HEK293T (cell line): ENCODE measurements at regions not wholly inside any gene's neighbourhood (a gene's known extent, or its start where the extent isn't known, plus 50 kb on each side); places are given as distances from the start of the nearest gene placed in this dataset.
A peak's percentile ranks its signal among the peaks of the same experiment; 100 is the strongest.

Experiments
- CTCF ChIA-PET: fragments of 350-600 bp; formaldehyde crosslinking; extraction: SDS; loops from one replicate; lab custom pipeline; 2021; ENCODE audit warnings: antibody characterized with exemption, inconsistent platforms; lab: Yijun Ruan, JAX
- POLR2A ChIA-PET: fragments of 350-600 bp; formaldehyde crosslinking; extraction: SDS; loops from one replicate; lab custom pipeline; 2020; ENCODE audit warnings: antibody characterized with exemption, inconsistent platforms; lab: Yijun Ruan, JAX
- DNase-seq: peaks from one replicate; pipeline ENCODE4 v3.0.0; 2012; ENCODE audit warnings: mixed read lengths; ENCODE audit errors: extremely low spot score
- ARNT ChIP-seq: fragments of 450-650 bp; IDR thresholded peaks from 2 replicates; pipeline ENCODE4 v1.6.1; 2017; ENCODE audit warnings: mild to moderate bottlenecking
- BHLHE40 ChIP-seq: fragments of 450-650 bp; IDR thresholded peaks from 2 replicates; pipeline ENCODE4 v1.6.1; 2016; ENCODE audit warnings: mild to moderate bottlenecking, moderate library complexity, borderline replicate concordance
- CTBP1 ChIP-seq: fragments of 450-650 bp; IDR thresholded peaks from 2 replicates; pipeline ENCODE4 v1.6.1; 2016; ENCODE audit warnings: borderline replicate concordance
- ELF4 ChIP-seq: fragments of 450-650 bp; IDR thresholded peaks from 2 replicates; pipeline ENCODE4 v1.6.1; 2017; ENCODE audit warnings: antibody characterized with exemption
- FOXA1 ChIP-seq: fragments of 450-650 bp; IDR thresholded peaks from 2 replicates; pipeline ENCODE4 v1.6.1; 2016; ENCODE audit warnings: mild to moderate bottlenecking
- FOXK2 ChIP-seq: fragments of 450-650 bp; IDR thresholded peaks from 2 replicates; pipeline ENCODE4 v1.6.1; 2016; ENCODE audit warnings: mild to moderate bottlenecking
- FOXM1 ChIP-seq: fragments of 450-650 bp; IDR thresholded peaks from 2 replicates; pipeline ENCODE4 v1.6.1; 2017; ENCODE audit warnings: mild to moderate bottlenecking, borderline replicate concordance
- HDGF ChIP-seq: fragments of 450-650 bp; IDR thresholded peaks from 2 replicates; pipeline ENCODE4 v1.6.1; 2017; ENCODE audit warnings: antibody characterized with exemption, borderline replicate concordance
- L3MBTL2 ChIP-seq: fragments of 450-650 bp; conservative IDR thresholded peaks from 2 replicates; pipeline ENCODE4 v1.6.1; 2016; ENCODE audit warnings: mild to moderate bottlenecking
- LEF1 ChIP-seq: fragments of 450-650 bp; IDR thresholded peaks from 2 replicates; pipeline ENCODE4 v1.6.1; 2017; ENCODE audit warnings: mild to moderate bottlenecking, borderline replicate concordance
- NFRKB ChIP-seq: fragments of 450-650 bp; IDR thresholded peaks from 2 replicates; pipeline ENCODE4 v1.6.1; 2016; ENCODE audit warnings: mild to moderate bottlenecking, moderate library complexity
- SP1 ChIP-seq: fragments of 450-650 bp; IDR thresholded peaks from 2 replicates; pipeline ENCODE4 v1.6.1; 2017
- SUZ12 ChIP-seq: fragments of 450-650 bp; IDR thresholded peaks from 2 replicates; pipeline ENCODE4 v1.6.1; 2016; ENCODE audit warnings: mild to moderate bottlenecking
- TARDBP ChIP-seq: fragments of 450-650 bp; IDR thresholded peaks from 2 replicates; pipeline ENCODE4 v1.6.1; 2016
- ZNF384 ChIP-seq: fragments of 450-650 bp; IDR thresholded peaks from 2 replicates; pipeline ENCODE4 v1.6.1; 2016
- TF ChIP-seq, protein P1 (sequence below): fragments of 450-650 bp; IDR thresholded peaks from 2 replicates; pipeline ENCODE4 v1.6.1; 2016

DNA sequence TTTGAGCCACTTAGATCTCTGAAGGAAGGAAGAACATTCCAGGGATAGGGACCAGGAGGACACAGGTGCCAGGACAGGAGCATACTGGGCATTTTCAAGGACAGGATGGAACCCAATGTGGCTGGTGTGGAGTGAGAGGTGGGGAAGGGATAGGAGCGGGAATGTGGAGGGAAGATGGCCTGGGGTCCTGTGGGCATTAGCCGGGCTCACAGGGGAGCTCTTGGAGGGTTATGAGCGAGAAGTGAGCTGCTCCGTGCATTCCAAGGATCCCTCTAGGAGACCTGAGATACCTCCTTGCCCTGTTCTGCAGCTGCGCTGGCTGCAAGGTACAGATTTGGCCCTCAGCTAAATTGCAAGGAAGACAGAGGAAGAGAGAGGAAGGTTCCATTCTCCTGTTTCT is 87.5 kb downstream of the IER5 start:
- CTCF ChIA-PET = no interaction called here
- POLR2A ChIA-PET = no interaction called here
- no peak for DNase-seq
- TF ChIP-seq SUZ12 = no peak
- TF ChIP-seq ZNF384 = no peak
- TF ChIP-seq BHLHE40 = no peak
- TF ChIP-seq ARNT = no peak
- TF ChIP-seq FOXA1 = no peak
- TF ChIP-seq NFRKB = no peak
- TF ChIP-seq, protein P1, sequence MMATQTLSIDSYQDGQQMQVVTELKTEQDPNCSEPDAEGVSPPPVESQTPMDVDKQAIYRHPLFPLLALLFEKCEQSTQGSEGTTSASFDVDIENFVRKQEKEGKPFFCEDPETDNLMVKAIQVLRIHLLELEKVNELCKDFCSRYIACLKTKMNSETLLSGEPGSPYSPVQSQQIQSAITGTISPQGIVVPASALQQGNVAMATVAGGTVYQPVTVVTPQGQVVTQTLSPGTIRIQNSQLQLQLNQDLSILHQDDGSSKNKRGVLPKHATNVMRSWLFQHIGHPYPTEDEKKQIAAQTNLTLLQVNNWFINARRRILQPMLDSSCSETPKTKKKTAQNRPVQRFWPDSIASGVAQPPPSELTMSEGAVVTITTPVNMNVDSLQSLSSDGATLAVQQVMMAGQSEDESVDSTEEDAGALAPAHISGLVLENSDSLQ = no peak
- no peak for TF ChIP-seq TARDBP
- no peak for TF ChIP-seq HDGF

GRCh38 chr1:181178241-181178879 is 89.9 kb downstream of the IER5 start:
- ChIA-PET POLR2A (no interaction called here), CTCF (interaction anchor here (0.7 kb wide), 1 partner anchor 924 kb away, joined by 7 read pairs; no protein-coding TSS in a partner anchor)
- no peak for TF ChIP-seq LEF1
- TF ChIP-seq SP1 = no peak
- TF ChIP-seq HDGF = no peak
- TF ChIP-seq BHLHE40 = no peak
- no peak for TF ChIP-seq FOXK2
- no peak for TF ChIP-seq ELF4
- no peak for TF ChIP-seq TARDBP
- no peak for TF ChIP-seq FOXM1
- TF ChIP-seq ZNF384 = no peak
- DNase-seq = no peak

GRCh38 chr1:181179279-181179986 is 90.9 kb downstream of the IER5 start:
- no peak for TF ChIP-seq TARDBP
- no peak for TF ChIP-seq SUZ12
- no peak for TF ChIP-seq BHLHE40
- no peak for TF ChIP-seq SP1
- TF ChIP-seq ARNT = no peak
- no peak for TF ChIP-seq NFRKB
- no peak for TF ChIP-seq LEF1
- TF ChIP-seq FOXA1 = no peak
- no peak for TF ChIP-seq FOXM1
- no peak for TF ChIP-seq FOXK2
- TF ChIP-seq HDGF = no peak
- TF ChIP-seq CTBP1 = no peak
- CTCF ChIA-PET = interaction anchor here (1.0 to 1.5 kb wide), 2 partner anchors 246 to 298 kb away, joined by 3 read pairs; no protein-coding TSS in a partner anchor
- DNase-seq = no peak
- POLR2A ChIA-PET = no interaction called here

DNA sequence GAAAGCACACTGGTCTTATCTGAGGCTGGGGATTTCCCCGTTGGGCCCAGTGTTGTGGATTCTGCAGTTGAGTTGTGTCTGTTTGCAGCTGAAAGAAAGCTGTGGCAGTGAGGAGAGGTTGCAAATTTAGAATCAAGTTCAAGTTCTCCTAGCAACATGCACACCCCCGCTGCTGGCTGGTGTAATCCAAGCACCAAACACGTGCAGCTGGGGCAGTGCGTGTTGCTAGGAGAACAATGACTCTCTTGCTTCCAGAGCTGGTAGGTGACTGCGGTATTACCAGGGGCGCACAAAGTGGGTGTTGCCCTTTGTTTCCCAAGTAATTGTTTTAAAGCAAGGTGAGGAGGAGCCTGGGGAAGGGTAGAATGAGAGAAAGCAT is 91.5 kb downstream of the IER5 start:
- TF ChIP-seq ARNT (no peak), FOXM1 (no peak), SP1 (no peak), BHLHE40 (no peak), CTBP1 (no peak), ELF4 (no peak)
- CTCF ChIA-PET = interaction anchor here (1.0 to 1.5 kb wide), 2 partner anchors 245 to 298 kb away, joined by 3 read pairs; no protein-coding TSS in a partner anchor
- POLR2A ChIA-PET = no interaction called here
- peak; percentile 34 for DNase-seq

GRCh38 chr1:181180407-181181031 is 92.0 kb downstream of the IER5 start:
- DNase-seq = no peak
- POLR2A ChIA-PET = no interaction called here
- TF ChIP-seq L3MBTL2 (no peak), FOXK2 (no peak), NFRKB (no peak), LEF1 (no peak), SUZ12 (no peak), TARDBP (no peak), ZNF384 (no peak), FOXA1 (no peak), FOXM1 (no peak), CTBP1 (no peak), SP1 (no peak), ARNT (no peak), ELF4 (no peak), BHLHE40 (no peak), HDGF (no peak)
- TF ChIP-seq, protein P1 = no peak
- CTCF ChIA-PET = interaction anchor here (0.6 to 1.5 kb wide), 3 partner anchors 13 to 1365 kb away, joined by 3 to 7 read pairs (median 3); no protein-coding TSS in a partner anchor

DNA sequence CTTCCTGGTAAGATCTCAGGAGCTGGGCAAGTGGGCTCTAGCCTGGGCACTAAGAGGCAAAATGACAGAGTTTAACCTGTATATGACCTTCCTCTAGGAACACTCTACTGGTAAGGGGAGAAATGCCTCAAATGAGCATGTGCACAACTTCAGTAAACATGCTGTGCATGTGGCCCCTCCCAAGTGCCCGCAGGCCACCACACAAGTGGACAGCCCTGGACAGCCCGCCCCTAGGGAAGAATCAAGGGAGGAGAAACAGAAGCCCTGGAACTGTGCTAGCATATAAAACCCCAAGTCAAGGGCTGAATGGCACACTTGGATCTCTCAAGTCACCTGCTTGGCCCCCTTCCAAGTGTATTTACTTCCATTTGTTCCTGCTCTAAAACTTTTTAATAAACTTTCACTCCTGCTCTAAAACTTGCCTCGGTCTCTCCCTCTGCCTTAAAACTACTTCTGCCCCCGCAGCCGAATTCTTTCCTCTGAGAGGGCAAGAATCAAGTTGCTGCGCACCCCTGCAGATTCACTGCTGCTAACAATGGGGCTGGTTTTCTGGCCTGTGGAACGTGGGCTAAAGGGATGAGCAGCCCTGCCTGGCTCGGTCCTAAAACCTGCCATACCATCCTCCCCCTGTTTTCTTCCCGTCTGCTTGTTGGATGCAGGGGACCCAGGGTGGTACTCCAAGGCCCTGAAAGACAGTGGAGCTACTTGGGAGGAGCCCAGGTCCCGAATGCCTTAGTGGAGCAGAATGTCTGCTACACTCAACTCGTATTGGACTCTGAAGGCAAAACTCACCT is 93.5 kb downstream of the IER5 start:
- CTCF ChIA-PET = interaction anchor here (1.1 kb wide), 1 partner anchor 243 kb away, joined by 3 read pairs; no protein-coding TSS in a partner anchor
- POLR2A ChIA-PET = no interaction called here

More for the DNA sequence above, 93.5 kb downstream of the IER5 start:
- no peak for DNase-seq
- TF ChIP-seq TARDBP (no peak), SP1 (no peak), FOXA1 (no peak), LEF1 (no peak), ZNF384 (no peak), SUZ12 (no peak), ELF4 (no peak)
